IPS DF 19.7 (cell line): ENCODE measurements at regions not wholly inside any gene's neighbourhood (a gene's known extent, or its start where the extent isn't known, plus 50 kb on each side); places are given as distances from the start of the nearest gene placed in this dataset.
"Not testable (repeated sequence)": the region's sequence is repeated elsewhere in the genome, so short reads cannot be mapped to it uniquely, and the experiment has no call there.

ENCODE experiments used
- DNase-seq: peaks from one replicate; pipeline ENCODE4 v3.0.0-alpha.2; 2013; ENCODE audit warnings: low read depth, low spot score

DNA sequence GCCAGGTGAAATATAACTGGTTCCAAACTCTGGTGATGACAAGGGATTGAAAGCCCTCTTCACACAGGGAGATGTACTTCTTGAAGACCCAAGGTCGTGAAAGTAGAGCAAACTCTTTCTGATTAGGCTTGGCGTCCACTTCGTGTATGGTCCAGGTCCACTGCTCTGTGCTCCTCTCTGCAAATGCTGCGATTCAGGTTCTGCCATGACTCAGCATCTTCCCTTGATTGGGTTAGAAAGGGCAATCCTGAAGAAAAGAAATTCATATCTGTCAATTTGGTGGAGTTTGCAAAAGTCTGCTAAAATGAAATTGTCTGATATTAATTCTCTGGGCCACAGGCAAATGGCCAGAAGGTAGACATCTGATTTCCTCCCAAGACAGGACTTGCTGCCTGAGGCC lies 431.4 kb downstream of the ACTR3B start:
- DNase-seq: no peak

DNA sequence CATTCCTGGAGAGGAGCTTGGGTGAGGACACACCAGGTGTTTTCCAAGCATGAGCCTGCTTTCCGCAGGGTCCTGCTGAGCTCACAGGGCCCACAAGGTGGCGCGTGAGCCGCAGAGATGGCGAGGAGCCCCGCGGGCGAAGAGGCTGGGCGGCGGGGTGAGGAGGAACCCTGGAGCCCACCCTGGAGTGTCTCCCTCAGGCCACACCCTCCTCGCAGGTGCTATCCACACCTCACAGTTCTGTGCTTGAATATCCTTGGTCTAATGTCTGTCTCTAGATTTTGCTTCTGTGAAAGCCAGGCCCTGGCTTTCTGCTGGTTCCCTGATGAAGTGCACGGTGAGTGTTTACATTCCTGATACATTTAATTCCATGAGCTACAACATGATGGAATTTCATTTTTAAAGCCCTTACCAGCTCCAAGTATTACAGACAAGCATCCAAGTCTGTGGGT lies 433.6 kb downstream of the ACTR3B start:
- DNase-seq: no peak

DNA sequence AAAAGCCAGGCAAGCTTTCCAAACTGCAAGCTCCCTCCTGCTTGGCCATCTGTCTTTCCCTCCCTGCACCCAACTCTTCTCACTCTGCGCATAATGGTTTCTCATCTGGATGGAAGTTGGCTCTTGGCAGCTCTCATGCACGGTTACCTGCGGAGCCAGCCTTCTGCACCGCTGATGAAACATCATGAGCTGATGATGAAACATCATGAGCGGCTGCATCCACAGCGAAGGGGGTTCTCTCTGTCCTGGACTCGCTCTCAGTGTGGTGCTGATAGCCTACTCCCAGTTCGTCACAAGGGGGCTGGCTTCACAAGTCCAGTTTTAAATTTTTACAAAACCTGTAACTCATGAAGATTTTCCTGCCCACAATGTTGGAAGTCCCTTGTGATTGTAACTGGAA lies 457.5 kb downstream of the ACTR3B start:
- DNase-seq: no peak

DNA sequence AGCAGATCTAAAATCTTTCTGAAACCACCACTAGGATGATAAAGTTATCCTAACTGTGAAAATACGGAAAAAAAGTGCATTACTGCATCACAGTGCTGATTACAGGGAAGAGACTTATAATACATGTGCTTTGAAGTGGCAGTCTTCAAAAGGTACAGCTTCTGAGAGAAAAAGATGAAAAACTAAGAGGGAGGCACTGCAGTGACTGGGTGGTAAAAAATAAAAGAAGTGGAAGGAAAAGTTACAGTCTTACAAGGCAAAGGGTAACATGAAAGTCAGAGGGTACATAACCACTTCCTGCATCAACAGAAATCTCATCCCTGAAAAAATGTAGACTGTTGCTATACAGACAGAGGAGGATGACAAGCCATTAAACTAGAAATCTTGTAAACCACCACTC lies 465.3 kb downstream of the ACTR3B start:
- DNase-seq: no peak

DNA sequence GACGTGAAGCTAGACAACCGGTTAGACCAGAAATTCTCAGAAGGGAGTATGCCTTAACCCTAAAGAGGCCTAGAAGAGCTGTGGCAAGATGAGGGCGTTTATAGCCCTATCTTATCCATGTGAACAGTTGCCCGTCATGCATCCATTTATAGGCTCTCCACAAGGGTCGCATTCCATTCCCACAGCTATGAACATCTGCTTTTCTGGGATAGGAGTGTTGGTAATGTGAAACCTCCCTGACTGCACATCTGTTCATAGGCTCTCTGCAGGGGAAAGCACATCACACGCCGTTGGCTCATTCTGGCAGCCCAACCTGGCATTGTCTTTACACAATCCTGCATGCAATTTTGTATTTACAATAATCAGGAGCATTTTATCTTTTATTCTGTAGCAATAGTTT lies 485.6 kb downstream of the ACTR3B start:
- DNase-seq: not testable (repeated sequence)

DNA sequence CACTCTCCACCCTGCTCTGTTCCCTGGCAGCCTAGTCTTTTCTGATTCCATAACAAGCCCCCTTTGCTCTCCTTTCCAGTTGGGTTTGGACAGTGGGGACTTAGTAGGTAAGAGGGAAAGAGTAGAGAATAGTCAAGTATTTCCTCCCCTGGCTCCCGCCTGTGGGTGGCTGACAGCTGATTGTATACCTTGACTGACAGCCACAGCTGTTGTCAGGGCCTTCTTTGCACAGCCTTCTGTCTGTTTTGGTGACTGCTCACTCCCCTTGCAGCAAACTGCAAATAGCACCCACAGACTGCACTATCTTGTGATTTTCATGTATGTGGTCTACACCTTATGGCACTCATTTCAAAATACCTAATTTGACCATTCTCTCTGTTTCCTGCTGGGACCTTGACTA lies 486.3 kb downstream of the ACTR3B start:
- DNase-seq: no peak

DNA sequence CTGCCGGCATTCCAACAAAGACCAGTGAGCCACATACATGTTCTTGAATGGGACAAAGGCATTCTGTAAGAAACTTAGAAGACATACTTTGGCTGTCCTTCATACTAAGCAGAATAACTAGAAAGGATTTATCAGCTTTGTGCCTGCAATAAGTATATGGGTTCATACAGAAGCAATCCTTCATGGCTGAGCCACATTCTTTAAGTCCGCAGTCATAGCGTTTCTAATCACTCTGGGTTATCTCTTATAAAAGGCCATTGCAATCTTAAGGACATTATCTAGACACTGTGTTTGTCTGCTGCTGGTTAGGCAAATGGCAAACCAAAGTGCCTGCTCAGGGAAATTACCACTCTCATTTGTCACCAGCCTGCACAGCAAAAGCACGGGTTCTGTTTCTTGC lies 488.4 kb downstream of the ACTR3B start:
- no peak for DNase-seq

DNA sequence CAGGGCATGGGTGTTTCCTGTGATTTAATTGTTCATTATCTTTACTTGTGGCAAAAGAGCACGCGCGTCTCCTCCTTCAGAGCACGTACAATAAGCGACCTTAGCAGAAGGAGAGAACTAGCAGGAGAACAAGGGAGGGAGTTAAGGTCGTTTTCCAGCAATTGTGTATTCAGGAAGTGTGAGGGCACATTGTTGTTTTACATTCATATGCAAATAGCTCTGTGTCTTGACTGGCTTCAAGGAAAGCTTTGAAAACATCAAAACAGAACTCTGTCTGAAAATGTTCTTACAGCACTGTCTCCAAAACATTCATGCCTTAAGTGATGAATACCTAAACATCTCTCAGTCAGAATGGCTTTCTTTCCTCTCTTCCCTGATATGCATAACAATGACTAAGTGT lies 499.1 kb downstream of the ACTR3B start:
- DNase-seq: no peak

DNA sequence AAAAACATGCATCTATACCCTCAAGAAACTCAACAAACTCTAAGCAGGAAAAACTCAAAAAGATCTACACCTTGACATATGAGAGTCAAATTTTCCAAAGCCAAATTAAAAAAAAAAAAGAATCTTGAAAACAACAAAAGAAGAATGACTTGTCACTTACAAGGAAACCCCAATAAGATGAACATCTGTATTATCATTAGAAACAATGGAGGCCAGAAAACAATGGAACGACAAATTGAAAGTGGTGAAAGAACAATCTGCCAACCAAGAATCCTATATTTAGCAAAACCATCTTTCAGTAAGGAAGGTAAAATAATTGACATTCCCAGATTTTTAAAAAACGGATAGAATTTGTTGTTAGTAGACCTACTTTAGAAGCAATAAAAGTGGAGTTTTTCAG lies 516.8 kb downstream of the ACTR3B start:
- no peak for DNase-seq

DNA sequence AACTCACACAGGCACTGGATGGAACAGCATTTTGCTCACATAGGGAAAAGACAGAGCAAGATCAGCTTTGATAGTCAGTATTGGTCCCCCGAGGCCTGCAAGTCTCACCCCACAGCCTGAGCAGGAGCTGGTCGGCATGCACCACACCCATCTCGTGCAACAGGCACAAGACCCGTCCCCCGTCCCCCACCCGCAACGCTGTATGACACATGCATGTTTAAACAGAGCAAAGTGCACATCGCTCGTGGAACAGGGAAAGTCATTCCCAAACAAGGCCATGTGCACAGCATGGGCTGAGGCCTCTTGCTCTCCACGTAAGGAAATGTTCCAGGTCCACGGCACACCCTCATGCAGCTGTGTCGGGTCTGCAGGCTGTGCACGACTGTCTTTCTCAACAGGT lies 527.2 kb downstream of the ACTR3B start:
- DNase-seq: no peak

DNA sequence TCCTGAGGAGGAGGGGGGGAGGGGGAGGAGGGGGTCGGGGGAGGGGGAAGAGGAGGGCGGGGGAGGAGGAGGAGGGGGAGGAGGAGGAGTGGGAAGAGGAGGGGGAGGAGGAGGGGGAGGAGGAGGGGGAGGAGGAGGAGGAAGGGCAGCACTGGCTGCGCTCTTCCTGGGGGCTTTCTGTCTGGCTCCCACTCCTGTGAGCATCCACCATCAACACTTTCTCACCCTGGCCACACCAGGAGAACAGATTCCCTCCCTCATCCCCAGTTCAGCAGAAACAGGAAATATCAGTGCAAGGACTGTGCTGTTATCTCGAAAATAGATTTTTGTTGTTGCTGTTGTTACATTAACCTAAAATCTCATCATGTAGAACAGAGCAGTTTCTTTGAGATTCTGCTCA lies 530.5 kb downstream of the ACTR3B start:
- no peak for DNase-seq

DNA sequence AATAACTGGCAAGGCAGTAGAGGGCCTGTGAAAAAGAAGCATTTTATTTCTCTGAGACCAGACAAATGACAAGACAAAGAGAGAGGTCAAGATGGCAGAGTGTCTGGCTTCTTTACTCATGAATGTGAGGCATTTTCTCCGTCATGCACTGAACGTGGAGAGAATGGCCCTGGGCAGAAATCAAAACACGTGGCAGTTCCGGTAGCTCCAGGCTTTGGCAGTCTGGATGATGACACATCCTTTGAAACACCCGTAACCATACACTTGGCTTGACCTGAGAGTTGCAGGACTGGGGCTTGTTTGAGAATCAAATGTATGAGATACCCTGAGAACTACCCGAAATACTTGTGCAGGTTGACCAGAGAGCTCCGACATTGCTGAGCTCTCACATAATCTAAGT lies 537.6 kb downstream of the ACTR3B start:
- DNase-seq: no peak

DNA sequence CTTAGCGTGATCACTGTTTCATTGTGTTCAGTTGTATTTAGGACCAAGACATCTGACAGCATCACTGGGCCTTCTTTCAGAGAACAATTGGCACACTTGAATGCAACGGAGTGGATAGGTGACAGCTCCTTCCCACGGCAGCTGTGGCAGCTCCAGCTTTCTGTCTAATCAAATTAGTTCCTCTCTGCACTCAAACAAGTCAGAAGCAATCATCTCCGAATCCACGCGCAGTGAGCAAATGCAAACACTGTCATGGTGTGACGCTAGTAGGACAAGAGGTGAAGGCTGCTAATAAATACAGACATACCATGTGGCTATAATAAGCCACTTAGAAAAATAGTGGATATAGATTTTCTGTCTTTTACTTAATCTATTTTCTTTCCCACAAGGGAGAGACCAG lies 542.4 kb downstream of the ACTR3B start:
- no peak for DNase-seq

DNA sequence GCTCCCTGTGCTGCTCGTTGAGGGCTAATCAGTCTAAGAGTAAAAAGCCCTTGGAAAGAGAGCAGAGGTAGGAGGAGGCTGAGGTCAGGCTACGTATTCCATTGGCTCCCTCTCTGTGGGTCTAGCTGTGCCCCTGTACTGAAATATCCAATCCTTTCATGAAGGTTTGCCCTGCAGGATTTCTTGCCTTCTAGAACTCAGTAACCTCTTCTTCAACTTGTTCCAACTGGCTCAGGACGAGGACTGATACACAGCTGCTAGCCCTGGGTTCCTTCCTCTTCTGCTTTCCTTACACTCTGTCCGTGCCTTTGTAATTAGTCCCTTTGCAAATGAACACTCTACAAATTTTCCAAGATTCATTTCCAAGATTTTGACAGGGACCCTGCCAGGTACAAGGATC lies 560.5 kb downstream of the ACTR3B start:
- DNase-seq: no peak

DNA sequence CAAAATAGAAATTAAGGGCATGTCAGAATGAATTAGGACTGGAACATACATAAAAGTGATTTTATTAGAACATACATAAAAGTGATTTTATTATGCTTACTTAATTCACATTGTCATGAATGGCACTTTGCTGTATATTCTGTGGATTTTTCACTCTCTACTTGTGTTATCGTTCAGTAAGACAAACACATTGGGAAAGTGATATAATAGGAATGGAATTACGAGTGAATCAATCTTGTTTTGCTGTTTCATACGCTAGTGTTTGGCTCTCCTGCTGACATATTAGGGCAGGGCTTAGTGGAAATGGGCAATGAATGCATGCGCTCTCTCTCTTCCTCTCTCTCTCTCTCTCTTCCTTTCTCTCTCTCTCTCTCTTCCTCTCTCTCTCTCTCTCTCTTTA lies 561.1 kb downstream of the ACTR3B start:
- no peak for DNase-seq

DNA sequence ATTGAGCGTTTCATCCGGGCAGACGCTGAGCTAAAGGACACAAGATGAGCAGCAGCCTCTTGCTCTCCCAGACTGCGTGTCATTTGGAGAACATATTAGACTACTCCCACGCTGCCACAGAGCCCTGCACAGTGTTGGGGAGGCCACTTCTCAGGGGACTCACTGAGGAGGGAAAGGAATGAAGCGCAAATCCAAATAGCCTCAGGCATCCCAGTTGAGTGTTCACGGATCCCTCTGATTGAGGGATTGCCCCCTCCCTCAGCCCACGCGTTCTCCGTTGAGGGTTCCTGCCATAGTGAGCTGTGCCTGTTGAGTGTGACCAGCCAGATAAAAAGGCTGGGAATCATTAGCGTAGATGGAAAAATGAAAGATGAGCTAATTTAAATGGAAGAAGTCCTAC lies 563.4 kb downstream of the ACTR3B start:
- no peak for DNase-seq

DNA sequence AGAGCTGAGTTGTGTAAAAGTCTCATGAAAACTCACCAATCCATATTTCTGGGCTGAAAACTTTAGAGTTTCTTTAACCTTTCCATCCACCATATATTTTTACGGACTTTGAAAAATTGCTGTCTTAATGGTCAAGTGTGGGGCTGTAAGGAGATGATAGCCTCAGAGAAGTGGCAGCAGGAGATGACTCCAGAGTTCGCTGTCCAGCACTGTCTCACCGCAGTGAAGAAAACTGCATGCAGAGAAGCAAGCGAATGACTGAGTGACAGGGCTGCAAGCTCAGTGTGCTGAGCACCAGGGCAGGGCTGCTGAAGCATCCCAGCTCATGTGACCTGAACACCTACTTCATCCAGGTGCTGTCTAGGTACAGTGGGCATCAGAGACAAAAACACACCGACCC lies 564.5 kb downstream of the ACTR3B start:
- DNase-seq: no peak

DNA sequence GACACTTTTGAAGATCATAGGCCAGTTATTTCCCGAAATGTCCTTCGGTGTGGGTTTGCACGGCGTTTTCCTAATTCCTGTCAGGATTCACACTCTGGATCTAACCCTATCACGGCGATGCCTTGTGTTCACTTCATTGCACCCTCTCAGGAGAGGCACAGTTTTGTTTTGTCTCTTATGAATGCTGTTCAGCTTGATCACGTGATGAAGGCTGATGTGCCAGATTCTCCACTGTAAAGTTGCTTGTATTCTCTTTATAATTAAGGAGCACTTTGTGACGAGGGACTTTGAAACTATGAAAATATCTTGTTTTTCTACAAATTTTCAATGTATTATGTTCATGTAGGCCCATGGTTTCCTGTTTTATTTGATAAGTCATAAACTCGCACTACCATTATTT lies 568.1 kb downstream of the ACTR3B start:
- DNase-seq: no peak

DNA sequence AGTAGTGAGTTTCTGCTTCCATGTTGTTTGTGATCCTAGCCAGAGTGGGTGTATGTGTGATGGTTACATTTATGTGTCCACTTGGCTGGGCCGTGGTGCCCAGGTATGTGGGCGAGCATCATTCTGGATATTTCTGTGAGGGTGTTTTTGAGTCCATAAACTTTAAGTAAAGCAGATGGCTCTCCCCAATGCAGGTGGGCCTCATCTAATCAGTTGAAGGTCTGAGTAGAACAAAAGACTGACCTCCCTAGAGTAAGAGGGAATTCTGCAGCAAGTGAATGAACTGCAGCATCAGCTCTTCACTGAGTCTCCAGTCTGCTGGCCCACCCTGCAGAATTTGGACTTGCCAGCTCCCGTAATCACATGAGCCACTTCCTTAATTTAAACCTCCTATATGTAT lies 571.9 kb downstream of the ACTR3B start:
- DNase-seq: no peak

DNA sequence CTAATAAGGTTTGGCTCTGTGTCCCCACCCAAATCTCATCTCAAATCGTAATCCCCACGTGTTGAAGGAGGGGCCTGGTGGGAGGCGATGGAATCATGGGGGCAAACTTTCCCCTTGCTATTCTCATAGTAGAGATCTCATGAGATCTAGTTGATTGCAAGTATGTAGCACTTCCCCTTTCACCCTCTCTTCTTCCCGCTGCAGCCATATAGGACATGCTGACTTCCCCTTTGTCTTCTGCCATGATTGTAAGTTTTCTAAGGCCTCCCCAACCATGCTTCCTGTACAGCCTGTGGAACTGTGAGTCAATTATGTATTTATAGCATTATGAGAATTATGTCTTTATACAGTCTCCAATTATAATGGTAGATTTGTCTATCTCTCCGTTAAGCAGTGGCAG lies 594.5 kb downstream of the ACTR3B start:
- no peak for DNase-seq

DNA sequence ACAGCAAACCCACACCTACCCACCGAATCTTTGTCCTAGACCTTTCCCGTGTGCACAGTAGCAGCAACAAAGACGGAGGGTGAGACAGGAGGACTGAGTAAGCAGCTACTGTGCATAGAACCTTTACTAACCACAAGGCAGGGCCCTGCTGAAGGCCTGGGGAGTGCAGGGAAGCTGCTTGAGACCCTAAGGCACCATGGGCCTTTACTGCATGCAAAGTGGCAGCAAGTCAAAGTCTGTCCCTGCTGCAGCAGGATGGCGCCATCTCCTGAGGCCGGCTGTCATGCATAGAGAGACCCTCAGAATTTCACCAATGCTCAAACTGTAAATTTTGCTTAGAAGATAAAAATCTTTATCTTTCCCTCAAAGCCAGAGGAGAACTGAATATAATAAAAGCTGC lies 610.5 kb downstream of the ACTR3B start:
- DNase-seq: no peak

DNA sequence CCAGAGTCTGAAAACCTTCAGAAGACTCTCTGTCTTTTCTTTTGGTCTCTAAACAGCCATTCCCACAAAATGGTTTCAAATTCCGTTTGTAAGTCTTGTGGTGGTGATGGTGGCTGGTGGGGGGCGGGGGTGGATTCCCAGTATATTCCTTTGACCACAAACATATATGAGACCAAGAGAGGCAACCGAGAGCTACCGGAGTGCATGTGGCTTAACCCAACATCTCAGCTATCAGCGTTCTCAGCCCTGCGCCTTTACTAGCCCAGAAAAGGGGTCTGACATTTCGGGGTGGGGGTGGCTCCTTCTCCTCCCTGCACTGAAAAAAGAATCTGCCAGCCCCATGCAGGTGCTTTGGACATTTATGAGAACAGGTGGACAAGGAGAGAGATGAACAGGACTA lies 621.1 kb downstream of the ACTR3B start:
- DNase-seq: no peak

DNA sequence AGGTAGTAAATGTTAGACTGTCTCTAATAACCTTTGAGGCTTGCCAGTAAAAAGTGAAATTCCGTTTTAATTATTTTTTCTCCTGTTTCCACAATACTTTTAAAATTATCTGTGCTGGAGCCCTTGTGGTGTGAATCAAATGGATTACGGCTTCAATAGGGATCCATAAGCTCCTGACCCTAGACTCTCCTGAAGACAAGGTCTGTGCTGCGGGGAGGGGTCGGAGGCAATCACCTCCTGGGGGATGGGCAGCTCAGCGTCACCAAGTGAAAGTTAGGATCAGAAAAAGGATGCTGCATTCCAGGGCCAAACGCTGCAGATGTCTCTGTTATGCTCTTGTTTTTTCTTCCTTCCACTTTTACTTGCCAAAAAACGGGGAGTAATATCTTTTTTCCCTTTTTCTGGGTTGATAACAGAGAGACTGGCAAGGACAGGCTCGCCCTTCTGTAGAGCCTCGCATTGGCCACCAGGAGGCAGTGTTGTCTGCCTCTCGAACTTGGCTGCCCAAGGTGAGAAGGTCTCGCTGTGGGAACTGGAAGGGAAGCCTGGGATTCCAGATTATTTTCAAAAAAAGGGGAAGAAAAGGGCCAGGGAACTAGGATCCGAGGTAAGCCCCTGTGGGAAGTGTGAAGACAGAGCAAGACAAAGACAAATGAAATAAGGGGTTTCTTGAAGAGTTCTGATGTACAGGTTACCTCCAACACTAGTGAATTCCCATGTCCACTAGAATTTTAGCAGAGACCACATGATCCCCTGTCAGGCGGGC lies 621.9 kb downstream of the ACTR3B start:
- DNase-seq: no peak

DNA sequence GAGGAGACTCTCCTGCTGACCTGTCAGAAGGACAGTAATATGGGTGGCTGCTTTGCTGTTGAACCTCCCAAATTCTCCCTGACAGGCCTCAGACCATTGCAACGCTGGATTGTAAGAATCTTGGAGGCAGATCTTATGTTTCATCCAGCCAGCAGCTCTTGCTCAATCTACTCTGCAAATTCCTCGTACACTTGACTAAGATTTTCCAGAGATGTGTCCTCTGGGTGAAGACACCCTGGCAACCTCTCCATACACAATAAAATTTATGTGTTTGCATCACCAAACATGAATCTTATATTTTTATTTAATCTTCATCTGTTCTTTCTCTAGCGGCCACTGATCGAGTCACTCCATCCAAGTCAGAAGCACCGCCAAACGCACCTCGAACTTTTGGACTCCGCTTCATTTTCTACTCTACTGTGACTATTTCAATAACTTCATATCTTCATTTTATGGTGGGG lies 623.1 kb downstream of the ACTR3B start:
- no peak for DNase-seq
